Hepatocyte (in vitro differentiated cells): ENCODE measurements at regions not wholly inside any gene's neighbourhood (a gene's known extent, or its start where the extent isn't known, plus 50 kb on each side); places are given as distances from the start of the nearest gene placed in this dataset.

Source experiments
- DNase-seq: peaks from one replicate; pipeline ENCODE4 v3.0.0-alpha.2; 2016; ENCODE audit warnings: low spot score
- H2AFZ ChIP-seq: fragments of 200-600 bp; sonication (generic); 2 replicates; pipeline ENCODE4 v1.6.0; 2016; ENCODE audit warnings: antibody characterized with exemption, mild to moderate bottlenecking
- H3K27ac ChIP-seq: fragments of 200-600 bp; sonication (generic); 2 replicates; pipeline ENCODE4 v1.5.1; 2016; ENCODE audit warnings: mild to moderate bottlenecking
- H3K27me3 ChIP-seq: fragments of 200-600 bp; sonication (generic); 2 replicates; pipeline ENCODE4 v1.6.1; 2016
- H3K36me3 ChIP-seq: fragments of 200-600 bp; sonication (generic); replicated peaks from 2 replicates; pipeline ENCODE4 v1.5.1; 2016; ENCODE audit warnings: low read depth; ENCODE audit not compliant: insufficient read depth
- H3K4me1 ChIP-seq: fragments of 200-600 bp; sonication (generic); 2 replicates; pipeline ENCODE4 v1.5.1; 2016; ENCODE audit warnings: mild to moderate bottlenecking, moderate library complexity; ENCODE audit not compliant: insufficient read depth
- H3K4me2 ChIP-seq: fragments of 200-600 bp; sonication (generic); 2 replicates; pipeline ENCODE4 v1.6.0; 2016
- H3K4me3 ChIP-seq: fragments of 200-600 bp; sonication (generic); 2 replicates; pipeline ENCODE4 v1.5.1; 2016; ENCODE audit warnings: mild to moderate bottlenecking
- H3K79me2 ChIP-seq: fragments of 200-600 bp; sonication (generic); 2 replicates; pipeline ENCODE4 v1.6.0; 2017; ENCODE audit warnings: mild to moderate bottlenecking
- H3K9me2 ChIP-seq: fragments of 200-600 bp; sonication (generic); replicated peaks from 2 replicates; pipeline ENCODE4 v1.6.0; 2017; ENCODE audit warnings: mild to moderate bottlenecking; ENCODE audit not compliant: insufficient read depth
- H3K9me3 ChIP-seq: fragments of 200-600 bp; sonication (generic); 2 replicates; pipeline ENCODE4 v1.5.1; 2016; ENCODE audit warnings: low read depth, mild to moderate bottlenecking
- H4K20me1 ChIP-seq: fragments of 200-600 bp; sonication (generic); 2 replicates; pipeline ENCODE4 v1.6.0; 2016; ENCODE audit warnings: mild to moderate bottlenecking; ENCODE audit not compliant: insufficient read depth, poor library complexity, severe bottlenecking
- EZH2 ChIP-seq: fragments of 200-600 bp; sonication (generic); IDR thresholded peaks from 2 replicates; pipeline ENCODE4 v1.6.1; 2016; ENCODE audit warnings: antibody characterized with exemption, mild to moderate bottlenecking, borderline replicate concordance
- EZH2phosphoT487 ChIP-seq: fragments of 200-600 bp; sonication (generic); IDR thresholded peaks from one replicate; pipeline ENCODE4 v1.6.1; 2018; ENCODE audit warnings: antibody characterized with exemption, mild to moderate bottlenecking, low read depth, moderate library complexity; ENCODE audit not compliant: unreplicated experiment, severe bottlenecking
- WGBS: methylation state at CpG from one replicate; pipeline ENCODE4 v1.1.6; 2016; ENCODE audit warnings: low lambda C conversion rate; ENCODE audit errors: missing lambda C conversion rate; 5-methylcytosine and 5-hydroxymethylcytosine counted together
- TF ChIP-seq, protein P1 (sequence below): fragments of 200-600 bp; sonication (generic); IDR thresholded peaks from 2 replicates; pipeline ENCODE4 v1.5.1; 2016; ENCODE audit warnings: antibody characterized with exemption, mild to moderate bottlenecking; ENCODE audit not compliant: poor library complexity

DNA sequence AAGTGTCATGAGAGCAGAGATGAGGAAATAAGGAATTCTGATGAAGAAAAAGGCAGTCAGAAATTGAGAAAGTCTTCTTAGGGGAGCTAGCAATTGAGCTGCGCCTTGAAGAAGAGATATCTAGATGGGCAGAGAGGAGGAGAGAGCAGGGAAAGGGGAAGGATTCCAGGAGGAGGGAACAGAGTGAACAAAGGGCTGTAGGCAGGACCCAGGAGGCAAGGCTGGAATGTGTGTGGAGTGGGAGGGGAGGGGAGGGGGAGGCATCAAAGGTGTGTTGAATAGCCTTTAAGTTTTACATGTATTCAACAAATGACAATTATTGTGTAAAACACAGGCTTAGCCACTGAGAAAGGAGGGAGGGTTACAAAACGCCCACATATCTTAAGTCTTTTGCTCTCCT, 164.5 kb downstream of the TDRD15 start:
- WGBS = 76% methylated on average over 2 of the region's 2 CpGs
- H3K27ac ChIP-seq = no peak overlapping the region
- peaks cover 5% of the 10 kb centered on the region for H3K4me1 ChIP-seq
- no peak for TF ChIP-seq EZH2
- TF ChIP-seq, protein P1, sequence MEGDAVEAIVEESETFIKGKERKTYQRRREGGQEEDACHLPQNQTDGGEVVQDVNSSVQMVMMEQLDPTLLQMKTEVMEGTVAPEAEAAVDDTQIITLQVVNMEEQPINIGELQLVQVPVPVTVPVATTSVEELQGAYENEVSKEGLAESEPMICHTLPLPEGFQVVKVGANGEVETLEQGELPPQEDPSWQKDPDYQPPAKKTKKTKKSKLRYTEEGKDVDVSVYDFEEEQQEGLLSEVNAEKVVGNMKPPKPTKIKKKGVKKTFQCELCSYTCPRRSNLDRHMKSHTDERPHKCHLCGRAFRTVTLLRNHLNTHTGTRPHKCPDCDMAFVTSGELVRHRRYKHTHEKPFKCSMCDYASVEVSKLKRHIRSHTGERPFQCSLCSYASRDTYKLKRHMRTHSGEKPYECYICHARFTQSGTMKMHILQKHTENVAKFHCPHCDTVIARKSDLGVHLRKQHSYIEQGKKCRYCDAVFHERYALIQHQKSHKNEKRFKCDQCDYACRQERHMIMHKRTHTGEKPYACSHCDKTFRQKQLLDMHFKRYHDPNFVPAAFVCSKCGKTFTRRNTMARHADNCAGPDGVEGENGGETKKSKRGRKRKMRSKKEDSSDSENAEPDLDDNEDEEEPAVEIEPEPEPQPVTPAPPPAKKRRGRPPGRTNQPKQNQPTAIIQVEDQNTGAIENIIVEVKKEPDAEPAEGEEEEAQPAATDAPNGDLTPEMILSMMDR = no peak
- no peak for TF ChIP-seq EZH2phosphoT487
- H2AFZ ChIP-seq = no peak overlapping the region
- H4K20me1 ChIP-seq = no peaks in the 10 kb centered on the region
- H3K4me2 ChIP-seq = no peak overlapping the region
- no peaks in the 10 kb centered on the region for H3K27me3 ChIP-seq
- no peaks in the 10 kb centered on the region for H3K36me3 ChIP-seq
- DNase-seq = no peak
- H3K9me2 ChIP-seq = no peaks in the 10 kb centered on the region
- no peaks in the 10 kb centered on the region for H3K9me3 ChIP-seq
- no peaks in the 10 kb centered on the region for H3K79me2 ChIP-seq
- no peak overlapping the region for H3K4me3 ChIP-seq

DNA sequence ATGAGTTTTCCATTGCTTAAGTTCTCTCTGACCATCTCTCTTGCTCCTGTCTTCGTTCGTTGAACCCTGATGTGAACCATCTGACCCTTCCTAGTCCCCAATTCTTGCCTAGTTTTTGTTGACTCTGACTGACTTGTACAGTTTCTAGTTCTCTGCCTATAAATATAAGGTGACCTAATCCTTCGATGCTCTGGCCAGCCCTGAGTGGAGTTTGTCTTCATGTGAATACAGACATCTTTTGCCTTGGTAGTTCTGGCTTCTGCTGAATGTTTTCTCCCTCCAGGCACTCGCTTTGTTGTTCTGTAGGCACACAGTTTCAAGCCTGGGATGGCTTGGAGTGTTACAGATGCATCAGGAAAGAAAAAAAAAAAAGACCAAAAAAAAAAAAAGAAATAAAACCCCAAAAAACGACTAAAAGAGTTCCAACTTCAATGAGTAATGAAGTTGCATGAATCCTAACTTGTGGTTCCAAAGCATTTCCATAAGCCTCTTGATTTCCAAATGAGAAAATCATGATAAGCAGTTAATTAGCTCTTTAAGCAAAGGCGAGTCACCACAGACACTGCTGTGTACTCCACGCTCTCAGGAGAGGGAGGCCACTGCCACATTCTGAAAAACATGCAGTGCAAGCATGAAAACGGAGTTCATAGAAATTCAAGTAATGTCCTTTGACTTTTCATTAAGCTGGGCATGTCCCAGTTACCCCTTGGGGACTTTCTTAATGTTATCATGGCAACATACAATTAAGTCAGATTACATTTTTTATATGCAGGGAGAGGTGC, 165.2 kb downstream of the TDRD15 start:
- no peaks in the 10 kb centered on the region for H3K79me2 ChIP-seq
- TF ChIP-seq EZH2phosphoT487 (no peak), EZH2 (no peak)
- TF ChIP-seq, protein P1 = no peak
- H3K27me3 ChIP-seq = no peaks in the 10 kb centered on the region
- peaks cover 5% of the 10 kb centered on the region for H3K4me1 ChIP-seq
- H4K20me1 ChIP-seq = no peaks in the 10 kb centered on the region
- DNase-seq = no peak
- no peak overlapping the region for H3K4me2 ChIP-seq
- H3K27ac ChIP-seq = no peak overlapping the region
- no peaks in the 10 kb centered on the region for H3K9me3 ChIP-seq
- no peak overlapping the region for H2AFZ ChIP-seq
- H3K36me3 ChIP-seq = no peaks in the 10 kb centered on the region
- H3K4me3 ChIP-seq = no peak overlapping the region
- no peaks in the 10 kb centered on the region for H3K9me2 ChIP-seq
- 70% methylated on average over 8 of the region's 8 CpGs for WGBS

DNA sequence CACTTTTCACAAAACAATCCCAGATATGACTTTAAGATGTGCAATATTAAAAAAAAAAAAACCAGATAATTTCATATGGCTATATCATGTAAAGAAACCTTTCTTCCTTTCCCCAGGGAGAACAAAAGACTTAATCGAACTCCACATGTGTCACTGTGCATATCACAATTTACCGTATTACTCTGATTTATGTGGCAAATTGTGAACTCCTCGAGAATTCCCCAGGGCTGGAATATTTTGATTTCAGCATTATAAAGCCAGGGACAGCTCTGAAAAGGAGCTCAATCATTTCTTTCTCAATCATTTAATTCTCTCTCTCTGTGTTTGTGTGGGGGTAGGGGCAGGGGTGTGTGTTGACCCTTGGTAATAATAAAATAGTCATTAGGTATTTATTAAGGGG, 165.8 kb downstream of the TDRD15 start:
- Histone ChIP-seq H3K9me3 (no peaks in the 10 kb centered on the region), H3K4me3 (no peak overlapping the region), H3K27ac (no peak overlapping the region), H3K9me2 (no peaks in the 10 kb centered on the region), H4K20me1 (no peaks in the 10 kb centered on the region), H3K27me3 (no peaks in the 10 kb centered on the region), H3K79me2 (no peaks in the 10 kb centered on the region), H2AFZ (no peak overlapping the region), H3K4me1 (peaks cover 5% of the 10 kb centered on the region), H3K36me3 (no peaks in the 10 kb centered on the region), H3K4me2 (no peak overlapping the region)
- WGBS = 80% methylated on average over 3 of the region's 3 CpGs
- TF ChIP-seq, protein P1 = no peak
- TF ChIP-seq EZH2phosphoT487 (no peak), EZH2 (no peak)
- DNase-seq = no peak
